Neural progenitor cell (in vitro differentiated cells): ENCODE measurements at regions not wholly inside any gene's neighbourhood (a gene's known extent, or its start where the extent isn't known, plus 50 kb on each side); places are given as distances from the start of the nearest gene placed in this dataset.
A peak's percentile ranks its signal among the peaks of the same experiment; 100 is the strongest.

Experiments
- DNase-seq: peaks from one replicate; pipeline ENCODE4 v3.0.0-alpha.2; 2016; ENCODE audit warnings: low spot score
- H2AFZ ChIP-seq: fragments of 200-600 bp; sonication (generic); replicated peaks from 2 replicates; pipeline ENCODE4 v1.6.1; 2016; ENCODE audit warnings: antibody characterized with exemption
- H3F3A ChIP-seq: fragments of 200-600 bp; sonication (generic); 2 replicates; pipeline ENCODE4 v1.6.1; 2016; ENCODE audit warnings: antibody characterized with exemption, low read depth
- H3K27ac ChIP-seq: fragments of 200-600 bp; sonication (generic); 2 replicates; pipeline ENCODE4 v1.5.1; 2016; ENCODE audit warnings: mild to moderate bottlenecking
- H3K27me3 ChIP-seq: fragments of 200-600 bp; sonication (generic); 2 replicates; pipeline ENCODE4 v1.6.1; 2016; ENCODE audit warnings: mild to moderate bottlenecking, moderate library complexity
- H3K36me3 ChIP-seq: fragments of 200-600 bp; sonication (generic); 2 replicates; pipeline ENCODE4 v1.5.1; 2016
- H3K4me1 ChIP-seq: fragments of 200-600 bp; sonication (generic); 2 replicates; pipeline ENCODE4 v1.6.1; 2016; ENCODE audit warnings: mixed run types
- H3K4me2 ChIP-seq: fragments of 200-600 bp; sonication (generic); 2 replicates; pipeline ENCODE4 v1.6.1; 2016
- H3K4me3 ChIP-seq: fragments of 200-600 bp; sonication (generic); 2 replicates; pipeline ENCODE4 v1.5.1; 2016
- H3K79me2 ChIP-seq: fragments of 200-600 bp; sonication (generic); 2 replicates; pipeline ENCODE4 v1.6.1; 2016; ENCODE audit warnings: low read depth
- H3K9ac ChIP-seq: fragments of 200-600 bp; sonication (generic); 2 replicates; pipeline ENCODE4 v1.6.1; 2016
- H3K9me3 ChIP-seq: fragments of 200-600 bp; sonication (generic); 2 replicates; pipeline ENCODE4 v1.5.1; 2016; ENCODE audit warnings: low read depth
- H4K20me1 ChIP-seq: fragments of 200-600 bp; sonication (generic); 2 replicates; pipeline ENCODE4 v1.6.1; 2016; ENCODE audit warnings: low read depth
- H3K27ac Mint-ChIP-seq: 3 replicates; pipeline ENCODE4 v1.8.0; 2021; ENCODE audit warnings: mixed read lengths
- H3K27me3 Mint-ChIP-seq: 2 replicates; pipeline ENCODE4 v1.8.0; 2022; ENCODE audit warnings: low read depth, mild to moderate bottlenecking, inconsistent platforms, moderate library complexity, mixed read lengths; ENCODE audit not compliant: insufficient read depth
- H3K36me3 Mint-ChIP-seq: 3 replicates; pipeline ENCODE4 v1.8.0; 2021; ENCODE audit warnings: mixed read lengths
- H3K4me1 Mint-ChIP-seq: 3 replicates; pipeline ENCODE4 v1.8.0; 2021; ENCODE audit warnings: mixed read lengths
- H3K4me3 Mint-ChIP-seq: 3 replicates; pipeline ENCODE4 v1.8.0; 2021; ENCODE audit warnings: mild to moderate bottlenecking, moderate library complexity, mixed read lengths
- H3K9me3 Mint-ChIP-seq: 3 replicates; pipeline ENCODE4 v1.8.0; 2020; ENCODE audit warnings: mixed read lengths
- CTCF ChIP-seq: fragments of 200-600 bp; sonication (generic); IDR thresholded peaks from 2 replicates; pipeline ENCODE4 v1.5.1; 2017; ENCODE audit warnings: antibody characterized with exemption, mild to moderate bottlenecking
- EZH2 ChIP-seq: fragments of 200-600 bp; sonication (generic); IDR thresholded peaks from 2 replicates; pipeline ENCODE4 v1.6.1; 2017; ENCODE audit warnings: antibody characterized with exemption, mild to moderate bottlenecking, moderate library complexity
- EZH2phosphoT487 ChIP-seq: fragments of 200-600 bp; sonication (generic); IDR thresholded peaks from 2 replicates; pipeline ENCODE4 v1.6.1; 2017; ENCODE audit warnings: antibody characterized with exemption

- H3K9me3 ChIP-seq, result no peaks in the 10 kb centered on the region
- Mint-ChIP-seq H3K9me3 (no peaks in the 10 kb centered on the region), H3K4me1 (peaks cover 16% of the 10 kb centered on the region), H3K27me3 (no peaks in the 10 kb centered on the region), H3K27ac (no peak overlapping the region), H3K36me3 (no peaks in the 10 kb centered on the region), H3K4me3 (no peak overlapping the region)
- DNase-seq, result no peak
- H3F3A ChIP-seq, result no peaks in the 10 kb centered on the region
- peaks cover 6% of the 10 kb centered on the region for H3K4me1 ChIP-seq
- no peaks in the 10 kb centered on the region for H3K79me2 ChIP-seq
- no peak overlapping the region for H3K4me3 ChIP-seq
- no peaks in the 10 kb centered on the region for H3K27me3 ChIP-seq
- H3K36me3 ChIP-seq, result no peaks in the 10 kb centered on the region
- H3K4me2 ChIP-seq, result no peak overlapping the region
- H4K20me1 ChIP-seq, result no peaks in the 10 kb centered on the region
- H2AFZ ChIP-seq, result no peak overlapping the region
- TF ChIP-seq CTCF (no peak), EZH2phosphoT487 (no peak), EZH2 (no peak)
- H3K9ac ChIP-seq, result no peak overlapping the region
- H3K27ac ChIP-seq, result no peak overlapping the region
Measured at GRCh38 chr5:90265545-90265857, 144.1 kb downstream of the CETN3 start.

GRCh38 chr5:90264689-90265544, 144.6 kb downstream of the CETN3 start:
- H3F3A ChIP-seq, result no peaks in the 10 kb centered on the region
- peaks cover 6% of the 10 kb centered on the region for H3K4me1 ChIP-seq
- H3K4me3 ChIP-seq, result no peak overlapping the region
- peak; percentile 100 for TF ChIP-seq CTCF
- TF ChIP-seq EZH2, result no peak
- H3K79me2 ChIP-seq, result no peaks in the 10 kb centered on the region
- no peaks in the 10 kb centered on the region for H3K9me3 ChIP-seq
- no peaks in the 10 kb centered on the region for H4K20me1 ChIP-seq
- Mint-ChIP-seq H3K27ac (no peak overlapping the region), H3K4me3 (no peak overlapping the region), H3K27me3 (no peaks in the 10 kb centered on the region), H3K9me3 (no peaks in the 10 kb centered on the region), H3K36me3 (no peaks in the 10 kb centered on the region), H3K4me1 (peaks cover 16% of the 10 kb centered on the region)
- H3K36me3 ChIP-seq, result no peaks in the 10 kb centered on the region
- no peak overlapping the region for H3K4me2 ChIP-seq
- H3K27ac ChIP-seq, result no peak overlapping the region
- no peak overlapping the region for H3K9ac ChIP-seq
- no peak overlapping the region for H2AFZ ChIP-seq
- peak; percentile 72 for DNase-seq
- H3K27me3 ChIP-seq, result no peaks in the 10 kb centered on the region

GRCh38 chr5:90263102-90263820, 146.3 kb downstream of the CETN3 start:
- no peaks in the 10 kb centered on the region for H3K79me2 ChIP-seq
- Mint-ChIP-seq H3K9me3 (no peaks in the 10 kb centered on the region), H3K36me3 (no peaks in the 10 kb centered on the region), H3K27ac (no peak overlapping the region), H3K4me3 (no peak overlapping the region), H3K4me1 (peaks cover 16% of the 10 kb centered on the region), H3K27me3 (no peaks in the 10 kb centered on the region)
- H2AFZ ChIP-seq, result peak overlapping the region; percentile 69
- no peaks in the 10 kb centered on the region for H3K36me3 ChIP-seq
- H3K4me2 ChIP-seq, result no peak overlapping the region
- no peak overlapping the region for H3K27ac ChIP-seq
- no peaks in the 10 kb centered on the region for H3F3A ChIP-seq
- H3K4me3 ChIP-seq, result no peak overlapping the region
- H4K20me1 ChIP-seq, result no peaks in the 10 kb centered on the region
- TF ChIP-seq EZH2phosphoT487 (no peak), EZH2 (no peak), CTCF (no peak)
- no peaks in the 10 kb centered on the region for H3K27me3 ChIP-seq
- no peaks in the 10 kb centered on the region for H3K9me3 ChIP-seq
- H3K9ac ChIP-seq, result no peak overlapping the region
- DNase-seq, result no peak
- H3K4me1 ChIP-seq, result peaks cover 6% of the 10 kb centered on the region
